Left forelimb (tissue), 1 donor: ENCODE measurements at regions not wholly inside any gene's neighbourhood (a gene's known extent, or its start where the extent isn't known, plus 50 kb on each side); places are given as distances from the start of the nearest gene placed in this dataset.

ENCODE experiments used
- DNase-seq: peaks from one replicate; pipeline ENCODE4 v3.0.0-alpha.2; 2018; ENCODE audit warnings: low spot score

- DNase-seq: no peak
Observed at GRCh38 chr6:105849746-105850145, 236.4 kb upstream of the PRDM1 start.

GRCh38 chr6:105847433-105847832 is 238.7 kb upstream of the PRDM1 start:
- DNase-seq: no peak

GRCh38 chr6:105844275-105844883 is 241.8 kb upstream of the PRDM1 start:
- DNase-seq: no peak

DNA sequence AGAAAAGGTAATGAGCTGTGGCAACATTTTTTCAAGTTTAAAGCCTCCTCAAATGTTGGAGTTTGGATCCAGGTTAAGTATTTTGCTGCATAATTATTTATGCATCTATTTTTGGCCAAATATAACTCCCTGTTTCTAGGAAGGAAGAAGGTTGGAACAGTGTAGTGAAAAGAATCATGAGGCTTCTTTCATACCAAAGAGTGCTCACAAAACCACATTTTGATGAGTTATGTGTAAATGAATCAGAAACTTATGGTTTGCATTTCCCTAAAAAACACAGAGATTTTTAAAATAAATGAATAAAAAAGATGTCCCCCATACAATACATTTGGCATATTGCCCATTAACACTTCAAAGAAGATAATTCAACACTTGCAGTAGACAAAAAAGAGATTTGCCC is 246.9 kb upstream of the PRDM1 start:
- DNase-seq: no peak

DNA sequence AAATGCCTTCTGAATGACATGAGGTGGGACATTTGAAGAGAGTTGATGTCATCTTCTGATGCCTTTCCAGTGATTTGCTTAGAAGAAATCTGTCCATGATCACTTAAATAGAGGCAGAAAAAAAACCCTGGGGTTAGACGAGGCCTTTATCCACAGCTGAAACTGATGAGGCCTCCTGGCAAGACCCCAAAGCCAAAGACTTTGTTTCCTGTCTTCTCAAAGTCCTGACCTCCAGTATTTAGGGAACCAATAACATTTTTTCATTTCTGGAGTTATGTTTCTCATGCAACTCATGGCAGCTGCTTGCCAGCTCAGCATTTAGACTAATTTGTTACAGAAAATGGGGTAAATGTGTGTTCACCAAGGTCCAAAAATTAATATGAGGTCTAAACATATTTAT is 248.0 kb upstream of the PRDM1 start:
- no peak for DNase-seq

DNA sequence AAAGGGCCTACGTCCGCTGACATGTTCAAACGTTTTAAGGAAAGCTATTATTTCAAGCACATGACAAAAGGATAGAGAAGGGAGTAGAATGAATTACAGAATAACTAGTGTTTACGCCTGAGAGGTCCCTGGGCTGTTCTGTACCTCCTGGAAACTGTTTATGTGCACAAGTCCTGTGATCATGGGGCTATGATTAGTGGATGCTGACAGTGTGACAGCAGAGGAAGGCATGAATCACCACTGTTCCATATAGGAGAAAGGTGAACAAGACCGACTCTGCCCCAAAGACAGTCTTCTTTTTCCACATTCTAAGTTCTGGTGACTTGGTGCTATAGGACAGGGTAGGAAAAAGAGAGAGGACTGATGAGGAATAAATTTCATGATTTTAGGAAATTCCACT is 249.2 kb upstream of the PRDM1 start:
- DNase-seq: no peak

DNA sequence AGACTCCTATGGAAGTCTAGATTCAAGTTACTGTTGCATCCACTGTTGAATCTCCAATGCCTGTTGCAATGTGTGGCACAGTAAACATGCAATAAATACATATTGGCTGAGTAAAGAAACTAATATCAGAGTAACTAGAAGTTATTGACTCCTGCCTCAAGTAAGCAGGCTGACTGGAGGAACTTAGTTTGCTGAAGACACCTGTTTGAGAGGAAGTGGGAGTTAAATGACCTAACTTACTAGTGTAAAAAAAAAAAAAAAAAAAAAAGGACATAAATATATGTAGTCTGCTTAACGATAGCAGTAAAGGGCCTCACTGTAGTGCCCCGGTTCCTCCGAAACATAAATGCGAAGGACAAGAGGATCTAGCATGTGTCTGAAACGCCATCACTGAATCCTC is 249.8 kb upstream of the PRDM1 start:
- DNase-seq: no peak

- DNase-seq: no peak
Observed at GRCh38 chr6:105835373-105835772, 250.8 kb upstream of the PRDM1 start.

DNA sequence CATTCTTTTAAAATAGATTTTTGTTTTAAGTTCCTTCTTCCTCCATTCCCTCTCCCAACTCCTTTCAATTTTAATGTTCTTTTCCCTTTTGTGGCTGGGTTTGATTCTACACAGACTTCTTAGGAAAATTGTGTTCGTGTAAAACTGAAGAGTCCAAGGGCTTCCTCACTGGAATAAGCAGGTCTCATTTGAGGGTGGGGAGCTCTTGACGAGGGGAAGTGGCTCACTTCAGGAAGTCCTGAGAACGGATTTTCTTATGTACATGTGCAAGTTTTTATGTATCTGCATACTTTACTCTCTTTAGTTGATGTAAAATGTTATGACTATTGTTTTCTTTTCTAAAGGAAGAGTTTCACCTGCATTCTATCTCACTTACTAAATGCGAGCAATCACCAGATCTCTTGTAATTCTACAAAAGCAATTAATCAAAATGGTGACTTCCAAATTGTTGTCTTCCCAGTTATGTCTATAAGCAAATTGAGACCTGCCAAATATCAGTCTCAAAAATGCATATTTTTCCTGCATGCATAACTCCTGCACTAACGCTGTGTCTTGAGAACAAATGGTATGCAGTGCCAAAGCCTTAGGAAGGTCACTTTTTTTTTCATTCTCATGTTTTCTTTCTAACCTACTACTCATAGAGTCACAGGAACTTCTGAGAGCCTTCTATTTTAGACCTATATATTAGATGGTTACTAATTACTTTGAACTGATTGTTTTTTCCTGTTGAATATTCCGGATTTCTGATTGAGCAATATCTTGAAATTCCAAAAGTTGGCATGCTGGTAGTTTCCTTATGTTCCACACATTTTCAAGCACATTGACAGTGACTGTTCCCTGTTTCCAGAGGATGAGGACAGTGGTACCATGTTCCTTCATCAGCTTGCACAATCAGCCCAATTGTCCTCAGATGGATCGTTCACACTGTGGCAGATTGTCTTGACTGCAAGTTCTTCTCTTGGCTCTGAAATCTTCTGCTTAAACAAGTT is 251.9 kb upstream of the PRDM1 start:
- DNase-seq: no peak

GRCh38 chr6:105832313-105832761 is 253.8 kb upstream of the PRDM1 start:
- DNase-seq: no peak

DNA sequence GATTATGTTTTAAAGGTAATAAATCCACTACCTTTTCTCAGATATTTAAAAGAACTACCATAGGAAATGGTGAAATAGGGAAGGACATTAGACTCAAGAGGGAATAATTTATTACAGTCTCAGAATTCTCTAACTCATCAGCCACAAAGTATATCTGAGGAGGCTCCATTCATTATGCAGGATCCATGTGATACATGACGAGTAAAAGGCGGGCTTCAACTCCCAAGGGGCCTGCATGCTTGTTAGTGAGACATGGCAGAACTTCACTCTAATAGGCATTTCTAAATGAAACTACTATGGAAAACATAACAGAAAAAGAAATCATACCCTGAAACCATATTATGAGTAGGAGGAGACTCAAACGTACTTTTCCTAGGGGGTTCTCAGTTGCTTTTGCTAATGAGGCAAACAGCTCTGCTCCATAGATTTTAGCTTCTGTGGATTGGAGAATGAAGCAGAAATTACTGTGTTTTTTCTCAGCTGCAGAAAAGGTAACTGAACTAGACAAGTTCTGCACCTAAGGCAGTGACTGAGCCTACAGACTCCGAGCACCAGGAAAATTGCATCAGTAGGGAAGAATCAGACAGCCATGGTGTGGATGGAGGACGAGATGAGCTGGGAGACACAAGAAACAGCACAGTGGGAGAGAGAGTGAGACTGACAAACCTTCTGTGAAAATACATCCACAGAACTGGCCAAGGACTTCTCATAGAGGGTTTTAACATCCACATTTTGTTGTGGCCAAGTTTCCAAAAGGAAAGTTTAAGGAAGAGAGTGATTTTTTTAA is 254.6 kb upstream of the PRDM1 start:
- DNase-seq: no peak

DNA sequence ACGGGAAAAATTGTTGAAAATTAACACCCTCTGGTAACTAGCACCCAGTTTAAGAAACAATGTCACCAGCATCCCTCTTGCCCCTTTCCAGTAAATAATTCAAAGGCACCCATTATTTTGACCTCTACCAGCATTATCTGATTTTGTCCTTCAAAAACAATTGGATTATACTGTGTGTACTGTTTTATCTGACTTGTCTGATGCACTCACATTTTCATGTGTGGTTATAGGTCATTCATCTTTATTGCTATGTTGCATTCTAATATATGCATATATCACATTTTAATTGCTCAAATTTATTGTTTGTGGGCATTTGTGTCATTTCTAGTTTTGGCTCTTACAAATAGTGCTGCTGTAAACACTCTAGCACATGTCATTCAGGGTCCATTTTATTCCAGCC is 260.9 kb upstream of the PRDM1 start:
- no peak for DNase-seq

DNA sequence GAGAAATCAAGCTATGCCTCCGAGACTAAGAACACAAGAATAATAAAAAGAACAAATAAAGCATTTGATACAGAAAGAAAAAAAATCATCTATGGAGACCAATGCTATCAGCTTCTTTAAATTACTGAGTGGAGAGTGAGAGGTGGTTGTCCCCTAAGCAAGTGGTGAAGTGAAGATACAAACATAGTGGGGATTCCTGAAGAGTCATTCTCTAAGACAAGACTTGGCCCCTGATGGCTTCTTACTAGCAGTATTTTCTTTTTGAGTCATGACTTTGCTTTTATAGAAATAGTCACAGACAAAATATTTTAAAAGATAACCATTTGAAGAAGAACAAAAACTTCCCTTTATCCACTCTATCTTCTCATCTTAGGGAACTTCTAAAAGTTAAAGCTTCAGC is 261.4 kb upstream of the PRDM1 start:
- no peak for DNase-seq

DNA sequence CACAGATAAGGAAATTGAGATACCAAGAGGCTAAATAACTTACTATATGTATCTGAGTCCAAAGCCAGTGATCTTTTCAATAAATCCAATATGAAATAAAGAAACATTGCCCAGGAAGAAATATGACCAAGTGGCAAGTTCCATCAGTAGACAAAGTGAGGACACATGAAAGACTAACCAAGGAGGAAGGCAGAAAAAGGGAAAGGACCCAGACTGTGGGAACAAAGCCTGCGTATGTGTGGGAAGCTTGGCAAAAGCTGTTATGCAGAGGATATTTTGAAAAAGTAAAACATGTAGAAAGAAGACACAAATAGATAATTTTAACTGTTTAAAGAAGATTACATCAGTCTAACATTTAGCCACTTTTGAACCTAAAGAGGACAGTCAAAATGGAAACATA is 264.4 kb upstream of the PRDM1 start:
- DNase-seq: no peak

DNA sequence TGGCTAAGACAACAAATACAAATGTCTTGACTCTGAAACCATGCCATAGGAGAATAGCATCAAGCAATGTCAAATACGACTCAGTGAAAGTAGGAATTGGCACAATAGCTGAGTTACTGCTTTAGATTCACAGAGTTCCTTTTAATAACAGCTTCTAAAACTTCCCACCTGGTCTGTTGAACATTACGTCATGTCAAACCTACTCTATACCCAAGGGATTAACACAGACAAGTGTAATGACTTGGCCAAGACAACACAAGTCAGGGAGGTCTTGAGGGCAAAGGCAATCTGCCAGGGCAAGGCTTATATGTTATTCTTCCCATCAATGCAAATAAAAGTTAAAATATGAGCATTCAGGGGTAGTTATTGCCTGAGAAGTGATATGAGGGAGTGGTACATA is 265.1 kb upstream of the PRDM1 start:
- no peak for DNase-seq

DNA sequence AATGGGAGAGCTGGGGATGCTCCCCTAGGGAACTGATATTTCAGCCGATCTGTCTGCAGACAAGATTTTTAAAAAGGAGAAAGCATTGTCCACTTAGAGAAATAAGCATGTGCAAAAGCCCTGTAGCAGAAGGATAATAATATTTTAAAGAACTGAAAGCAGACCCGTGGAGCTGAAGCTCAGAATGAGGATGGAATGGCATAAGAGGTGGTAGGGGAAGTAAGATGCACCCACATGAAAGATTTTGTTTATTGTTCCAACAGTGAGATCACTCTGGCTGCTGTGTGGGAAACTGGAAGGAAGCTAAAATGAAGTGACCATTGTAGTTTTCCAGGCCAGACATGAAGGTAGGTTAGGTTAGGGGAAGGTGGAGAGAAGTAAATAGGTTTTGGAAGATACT is 266.4 kb upstream of the PRDM1 start:
- DNase-seq: no peak

DNA sequence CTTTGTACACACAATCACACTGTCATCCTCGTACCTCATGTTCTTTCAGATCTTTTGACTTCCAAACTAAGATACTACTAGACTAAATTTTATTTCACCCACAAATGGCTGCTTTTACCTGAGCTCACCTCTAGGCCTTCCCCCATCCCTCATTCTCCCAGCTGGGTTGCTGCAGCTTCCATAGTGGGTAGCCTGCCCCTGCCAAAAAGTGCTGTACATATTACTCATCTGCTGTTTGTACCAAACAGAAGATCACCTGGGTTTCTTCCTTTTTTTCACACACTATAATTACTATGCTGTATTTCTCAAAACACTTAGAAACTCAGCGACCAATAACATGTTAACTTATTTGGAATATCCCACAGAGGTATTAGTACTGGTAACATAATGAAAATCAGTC is 267.6 kb upstream of the PRDM1 start:
- no peak for DNase-seq

GRCh38 chr6:105817961-105818360 is 268.2 kb upstream of the PRDM1 start:
- no peak for DNase-seq

DNA sequence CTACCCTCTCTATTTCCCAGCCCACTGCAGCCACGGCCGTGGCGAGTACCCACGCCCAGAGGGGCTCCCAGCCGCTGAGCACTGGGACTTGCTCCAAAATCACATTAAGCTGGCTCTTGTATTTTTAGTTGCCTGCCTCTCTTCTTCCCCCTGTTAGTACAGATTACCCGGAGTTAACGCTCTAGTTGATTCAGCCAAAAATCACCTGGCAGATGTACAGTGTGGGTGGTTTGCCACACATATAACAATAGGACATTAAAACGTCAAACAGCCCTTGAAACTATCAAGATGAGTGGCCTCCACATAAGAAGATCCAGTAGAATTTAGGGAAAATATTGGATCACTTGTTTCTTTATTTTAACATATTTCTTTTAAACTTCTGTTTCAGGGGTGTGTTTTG is 268.8 kb upstream of the PRDM1 start:
- DNase-seq: no peak

DNA sequence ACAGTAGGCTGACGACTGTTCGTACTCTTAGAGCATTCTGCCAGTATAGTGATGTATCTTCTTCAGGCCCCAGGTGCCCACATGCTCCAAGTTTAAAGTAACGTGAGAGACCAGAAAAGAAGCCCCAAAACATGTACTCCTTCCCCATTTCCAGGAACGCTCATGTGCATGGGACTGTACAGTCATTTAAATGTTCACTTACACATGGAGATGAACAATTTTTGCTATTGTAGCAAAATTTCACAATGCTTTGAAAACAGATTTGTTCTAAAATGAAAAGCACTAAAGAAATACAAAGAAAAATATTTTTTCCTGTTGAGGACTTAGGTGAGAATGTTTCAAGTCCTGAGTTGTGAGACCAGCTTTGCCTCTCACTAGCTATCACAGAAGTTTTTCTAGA is 269.3 kb upstream of the PRDM1 start:
- DNase-seq: no peak

- DNase-seq: no peak
Observed at GRCh38 chr6:105815661-105816555, 270.2 kb upstream of the PRDM1 start.
